Anterior cingulate cortex (tissue), 58 donors: ENCODE measurements at regions not wholly inside any gene's neighbourhood (a gene's known extent, or its start where the extent isn't known, plus 50 kb on each side); places are given as distances from the start of the nearest gene placed in this dataset.
A peak's percentile ranks its signal among the peaks of the same experiment; 100 is the strongest.
"Not testable (repeated sequence)": the region's sequence is repeated elsewhere in the genome, so short reads cannot be mapped to it uniquely, and the experiment has no call there.

ENCODE experiments used
- DNase-seq, 58 donors: peaks; one replicate each; lab custom pipeline; 2025; lab: John Stamatoyannopoulos, UW

DNA sequence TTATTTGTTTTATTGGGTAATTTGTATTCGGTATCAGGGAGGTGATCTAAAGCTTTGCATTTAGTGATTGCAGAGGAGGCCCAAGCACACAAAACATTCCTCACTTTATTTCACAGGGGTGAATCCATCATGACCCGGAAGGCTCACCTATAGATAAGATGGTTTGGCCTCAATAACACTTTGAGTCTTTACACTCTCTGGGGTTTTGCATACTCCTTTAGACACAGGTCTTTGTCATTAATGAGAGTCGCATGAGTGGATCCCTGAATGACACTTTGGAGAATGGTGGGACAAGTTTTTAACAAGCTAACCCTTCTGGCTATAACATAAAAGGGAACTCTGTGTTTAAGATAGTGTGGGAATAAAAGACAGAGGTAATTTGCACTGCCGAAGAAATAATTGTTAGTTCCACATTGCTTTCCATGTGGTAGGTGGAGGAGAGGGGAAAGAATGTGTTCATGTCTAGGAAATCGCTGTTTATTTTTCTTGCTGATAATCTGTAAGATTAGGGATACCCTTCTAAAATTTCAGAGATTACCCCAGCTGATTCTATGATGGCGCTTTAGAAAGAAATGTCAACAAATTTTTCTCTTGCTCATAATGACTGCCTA, 455.8 kb downstream of the TFEC start:
- no peak for DNase-seq

- DNase-seq = peak in 4 of 58 donors; percentile 1 to 17 (median 7)
Measured at GRCh38 chr7:115572111-115572510, 458.5 kb downstream of the TFEC start.

DNA sequence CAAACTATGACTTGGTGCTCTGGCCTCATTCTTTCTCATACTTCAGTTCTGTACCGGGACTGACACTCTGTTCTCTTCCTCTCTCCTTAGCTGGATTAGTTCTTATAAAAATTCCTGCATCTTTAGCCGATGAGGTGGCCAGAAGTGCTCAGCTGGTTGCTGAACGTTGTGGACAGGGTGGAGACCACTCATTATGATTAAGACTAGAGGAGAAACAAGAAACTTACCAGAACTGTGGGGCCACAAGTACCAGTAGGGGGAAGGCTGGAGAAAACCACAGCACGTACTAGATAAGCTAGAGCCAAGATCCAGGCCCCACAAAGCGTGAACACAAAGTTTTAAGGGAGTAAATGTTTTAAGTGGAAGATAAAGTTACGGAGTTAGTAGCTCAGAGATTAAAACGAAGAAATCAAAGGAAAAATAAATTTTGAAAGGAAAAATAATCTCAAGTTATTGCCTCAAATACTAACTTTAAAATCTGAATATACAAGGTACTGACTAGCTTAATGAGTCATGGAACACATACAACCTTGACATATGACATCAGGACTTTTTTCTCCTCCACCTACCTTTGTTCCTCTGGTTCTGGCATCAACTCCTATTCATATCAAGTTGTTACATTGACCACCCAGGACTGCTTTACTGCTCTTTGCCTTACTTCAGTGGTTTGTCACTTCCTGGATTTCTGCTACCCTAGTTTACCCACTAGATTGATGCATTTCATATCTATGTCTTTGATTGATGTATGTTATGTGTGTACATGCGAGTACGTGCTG, 469.0 kb downstream of the TFEC start:
- DNase-seq = no peak

- no peak for DNase-seq
Measured at GRCh38 chr7:115559877-115560276, 470.7 kb downstream of the TFEC start.

- DNase-seq = no peak
Measured at GRCh38 chr7:115558161-115558560, 472.4 kb downstream of the TFEC start.

DNA sequence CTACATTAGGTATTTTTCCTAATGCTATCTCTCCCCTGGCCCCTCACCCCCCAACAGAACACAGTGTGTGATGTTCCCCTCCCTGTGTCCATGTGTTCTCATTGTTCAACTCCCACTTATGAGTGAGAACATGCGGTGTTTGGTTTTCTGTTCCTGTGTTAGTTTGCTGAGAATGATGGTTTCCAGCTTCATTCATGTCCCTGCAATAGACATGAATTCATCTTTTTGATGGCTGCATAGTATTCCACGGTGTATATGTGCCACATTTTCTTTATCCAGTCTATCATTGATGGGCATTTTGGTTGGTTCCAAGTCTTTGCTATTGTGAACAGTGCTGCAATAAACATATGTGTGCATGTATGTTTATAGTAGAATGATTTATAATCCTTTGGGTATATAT, 473.3 kb downstream of the TFEC start:
- not testable (repeated sequence) for DNase-seq

- no peak for DNase-seq
Measured at GRCh38 chr7:115552766-115553165, 477.8 kb downstream of the TFEC start.

GRCh38 chr7:115549910-115550309, 480.7 kb downstream of the TFEC start:
- DNase-seq = no peak

DNA sequence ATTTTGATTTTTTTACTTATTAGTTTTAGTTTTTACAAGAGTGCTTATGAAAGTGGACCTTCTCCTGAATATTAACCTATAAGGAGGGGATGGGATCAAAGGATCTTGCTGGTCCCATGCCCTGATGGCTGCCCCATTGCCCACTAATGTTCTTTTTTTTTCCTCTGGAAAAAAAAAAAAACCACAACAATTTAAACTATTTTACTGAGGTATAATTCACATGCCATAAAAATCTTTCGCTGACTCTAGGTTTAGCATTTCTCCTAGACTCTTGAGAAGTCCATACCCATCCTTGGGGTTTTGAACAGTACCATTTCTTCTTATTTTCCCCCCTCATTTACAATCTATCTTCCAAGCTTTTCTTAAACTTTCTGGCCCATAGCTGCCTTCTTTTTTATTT, 481.8 kb downstream of the TFEC start:
- no peak for DNase-seq

- DNase-seq = no peak
Measured at GRCh38 chr7:115546790-115547189, 483.8 kb downstream of the TFEC start.

GRCh38 chr7:115533785-115534184, 496.8 kb downstream of the TFEC start:
- DNase-seq = no peak

- no peak for DNase-seq
Measured at GRCh38 chr7:115526278-115526677, 504.3 kb downstream of the TFEC start.

GRCh38 chr7:115522174-115522573, 508.4 kb downstream of the TFEC start:
- DNase-seq = no peak

GRCh38 chr7:115516341-115516740, 514.2 kb downstream of the TFEC start:
- no peak for DNase-seq

DNA sequence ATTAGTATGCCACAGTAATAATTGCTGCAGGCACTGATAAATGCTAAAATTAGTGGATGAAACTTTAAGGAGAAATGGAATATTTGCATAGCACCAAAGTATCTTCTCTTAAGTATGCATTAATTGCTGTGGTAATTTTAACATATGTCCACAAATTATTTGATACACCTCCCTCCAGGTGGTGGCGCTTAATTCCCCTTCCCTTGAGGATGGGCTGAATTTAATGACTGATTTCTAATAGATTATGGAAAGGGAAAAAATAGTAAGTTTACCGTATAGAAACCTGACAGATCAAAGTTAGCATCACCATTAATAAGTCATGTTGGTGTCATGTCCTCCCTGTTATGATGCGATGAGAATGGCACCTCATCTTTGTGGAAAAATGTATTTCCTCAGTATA, 519.2 kb downstream of the TFEC start:
- DNase-seq = no peak

GRCh38 chr7:115505136-115505535, 525.4 kb downstream of the TFEC start:
- DNase-seq = no peak

DNA sequence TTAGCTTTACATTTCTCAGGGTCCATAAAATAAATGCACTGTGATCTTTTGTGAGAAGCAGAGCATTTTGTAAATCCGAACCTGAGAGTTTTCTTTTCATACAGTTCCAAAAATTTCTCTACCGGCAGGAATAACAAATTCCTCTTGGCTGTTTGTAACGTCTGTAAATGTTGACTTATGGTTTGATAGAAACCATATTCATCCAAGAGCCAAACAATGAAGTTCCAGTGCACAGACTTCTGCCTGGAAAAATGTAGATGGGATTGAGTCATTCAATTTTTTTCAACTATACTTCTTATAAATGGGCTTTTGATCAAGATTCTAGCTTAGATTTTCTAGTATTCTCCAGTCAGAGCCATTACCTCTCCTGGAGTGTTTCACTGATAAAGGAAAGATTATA, 530.6 kb downstream of the TFEC start:
- no peak for DNase-seq

DNA sequence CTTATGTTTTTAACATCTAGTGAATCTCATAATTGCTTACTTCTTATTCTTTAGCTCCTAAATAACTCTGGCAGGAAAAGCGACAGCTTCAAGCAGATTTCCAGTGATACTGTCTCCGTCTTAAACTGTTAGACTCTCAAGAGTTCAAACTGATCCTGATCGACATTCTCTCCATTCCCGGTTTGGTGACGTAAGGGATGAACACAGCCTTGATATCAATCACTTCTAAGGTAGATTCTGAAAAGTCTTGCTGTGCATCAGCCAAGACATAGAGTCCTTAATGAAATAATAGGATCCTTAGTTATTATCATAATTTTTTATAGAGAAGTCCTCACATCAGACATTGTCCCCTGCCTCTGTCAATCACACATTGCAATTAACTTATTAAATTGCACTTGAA, 534.6 kb downstream of the TFEC start:
- DNase-seq = no peak

DNA sequence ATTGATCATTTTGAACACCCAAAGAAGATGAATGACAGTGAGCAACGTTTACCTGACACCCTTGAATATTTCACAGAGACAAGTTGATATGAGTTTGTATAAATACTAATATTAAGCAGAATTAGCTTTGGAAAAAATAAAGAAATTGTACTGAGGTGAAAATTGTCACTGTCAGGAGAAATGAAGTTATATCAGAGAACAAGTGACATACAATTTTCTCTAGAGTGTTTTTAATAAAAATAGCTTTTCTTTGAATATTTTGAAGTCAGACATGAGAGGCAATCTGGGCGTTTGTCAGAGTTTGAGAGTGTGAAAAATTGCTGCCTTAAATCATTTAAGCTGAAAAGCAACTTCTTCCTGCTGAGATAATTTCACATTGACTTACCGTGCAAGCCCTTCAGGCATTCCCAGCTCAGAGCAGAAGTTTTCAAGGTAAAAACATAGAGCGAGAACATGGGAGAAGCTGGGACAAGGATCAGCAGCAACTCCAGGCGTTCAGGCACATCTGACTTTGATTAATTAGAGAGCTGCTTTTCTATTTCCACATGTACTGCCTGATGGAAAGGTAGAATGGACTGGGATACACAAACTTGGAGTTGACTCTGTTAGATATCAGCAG, 535.9 kb downstream of the TFEC start:
- DNase-seq = no peak

GRCh38 chr7:115493381-115493780, 537.2 kb downstream of the TFEC start:
- DNase-seq = no peak

DNA sequence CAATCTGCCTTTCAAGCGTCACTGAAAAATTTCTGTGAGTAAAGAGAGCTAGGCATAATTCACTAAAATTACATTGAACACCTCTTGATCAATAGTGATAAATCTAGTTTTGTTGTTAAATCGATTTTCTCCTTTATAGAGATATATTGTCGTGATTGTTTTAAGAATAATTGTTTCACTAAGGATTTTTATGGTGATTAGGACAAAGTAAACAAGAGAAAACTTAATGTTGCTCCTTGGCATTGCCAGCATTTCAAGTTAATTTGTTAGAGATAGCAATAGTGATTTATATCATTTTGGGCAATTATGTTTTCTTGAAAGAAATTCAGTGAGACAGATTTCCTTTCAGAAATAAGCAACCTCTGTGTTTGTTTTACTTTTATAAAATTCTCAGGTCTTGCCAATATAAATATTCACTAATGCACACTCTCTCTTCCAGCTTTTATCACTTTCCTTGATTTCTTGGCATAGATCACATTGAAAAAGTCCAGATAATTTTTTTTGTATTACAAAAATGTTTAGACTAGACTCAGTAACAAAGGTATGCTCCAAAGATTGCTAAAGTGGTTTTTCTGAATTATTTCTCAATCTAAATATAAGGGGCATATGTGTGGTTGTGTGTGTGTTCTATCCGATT, 538.7 kb downstream of the TFEC start:
- DNase-seq = no peak
